ENCODE measurements at regions not wholly inside any gene's neighbourhood (a gene's known extent, or its start where the extent isn't known, plus 50 kb on each side); places are given as distances from the start of the nearest gene placed in this dataset.

DNA sequence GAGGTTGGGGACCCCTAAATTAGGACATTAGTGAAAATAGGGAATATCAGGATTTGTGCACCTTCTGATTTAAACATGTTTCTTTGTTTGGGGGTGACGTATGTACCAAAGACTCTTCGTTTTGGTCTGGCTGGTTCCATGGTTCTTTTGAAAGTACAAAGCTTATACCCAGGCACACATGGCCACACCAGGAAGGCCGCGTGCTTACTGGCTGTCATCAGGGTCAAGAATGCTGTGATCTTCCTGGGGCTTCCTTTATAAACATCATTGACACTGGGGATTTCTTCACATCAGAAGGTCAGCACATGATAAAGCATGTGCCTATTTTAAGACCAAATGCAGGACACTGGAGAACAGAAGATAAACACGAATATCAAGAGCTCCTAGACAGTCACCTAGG, 230.6 kb upstream of the ID2 start:
- no peaks in the 10 kb centered on the region for H3K36me3 ChIP-seq (replicated peaks; ENCODE audit: insufficient read depth, low read length)
- no peaks in the 10 kb centered on the region for H4K20me1 ChIP-seq (ENCODE audit: insufficient read depth, low read length)
- no peaks in the 10 kb centered on the region for H3K79me2 ChIP-seq (ENCODE audit: low read length)
- peaks cover 7% of the 10 kb centered on the region; the same call in 1 of the 2 replicates for H3F3A ChIP-seq (ENCODE audit: insufficient read depth, low read length)
- TF ChIP-seq, protein P1, sequence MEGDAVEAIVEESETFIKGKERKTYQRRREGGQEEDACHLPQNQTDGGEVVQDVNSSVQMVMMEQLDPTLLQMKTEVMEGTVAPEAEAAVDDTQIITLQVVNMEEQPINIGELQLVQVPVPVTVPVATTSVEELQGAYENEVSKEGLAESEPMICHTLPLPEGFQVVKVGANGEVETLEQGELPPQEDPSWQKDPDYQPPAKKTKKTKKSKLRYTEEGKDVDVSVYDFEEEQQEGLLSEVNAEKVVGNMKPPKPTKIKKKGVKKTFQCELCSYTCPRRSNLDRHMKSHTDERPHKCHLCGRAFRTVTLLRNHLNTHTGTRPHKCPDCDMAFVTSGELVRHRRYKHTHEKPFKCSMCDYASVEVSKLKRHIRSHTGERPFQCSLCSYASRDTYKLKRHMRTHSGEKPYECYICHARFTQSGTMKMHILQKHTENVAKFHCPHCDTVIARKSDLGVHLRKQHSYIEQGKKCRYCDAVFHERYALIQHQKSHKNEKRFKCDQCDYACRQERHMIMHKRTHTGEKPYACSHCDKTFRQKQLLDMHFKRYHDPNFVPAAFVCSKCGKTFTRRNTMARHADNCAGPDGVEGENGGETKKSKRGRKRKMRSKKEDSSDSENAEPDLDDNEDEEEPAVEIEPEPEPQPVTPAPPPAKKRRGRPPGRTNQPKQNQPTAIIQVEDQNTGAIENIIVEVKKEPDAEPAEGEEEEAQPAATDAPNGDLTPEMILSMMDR (IDR thresholded peaks at IDR 0.05; ENCODE audit: low read length) = no peak
- TF ChIP-seq EZH2phosphoT487 (IDR thresholded peaks at IDR 0.05; ENCODE audit: low read length) = no peak
- no peak for TF ChIP-seq EZH2 (optimal IDR thresholded peaks at IDR 0.05; ENCODE audit: low read depth, low read length)
- no peaks in the 10 kb centered on the region for H3K9me3 ChIP-seq (replicated peaks; ENCODE audit: insufficient read depth, low read length)
- no peaks in the 10 kb centered on the region for H3K9me2 ChIP-seq (replicated peaks; ENCODE audit: insufficient read depth, low read length)
- no peak overlapping the region for H3K27ac ChIP-seq (ENCODE audit: low read length)
- no peak overlapping the region for H2AFZ ChIP-seq (ENCODE audit: low read length)
- H3K9ac ChIP-seq (ENCODE audit: low read length) = no peak overlapping the region
- peaks cover 16% of the 10 kb centered on the region for H3K27me3 ChIP-seq (replicated peaks; ENCODE audit: insufficient read depth, low read length)
- no peak for DNase-seq
- H3K4me3 ChIP-seq (ENCODE audit: low read length) = no peak overlapping the region
- H3K4me2 ChIP-seq (ENCODE audit: low read depth, low read length) = no peak overlapping the region
- peaks cover 10% of the 10 kb centered on the region for H3K4me1 ChIP-seq (ENCODE audit: low read length)

GRCh38 chr2:8452296-8452695, 229.6 kb upstream of the ID2 start:
- Histone ChIP-seq H4K20me1 (ENCODE audit: insufficient read depth, low read length) (no peaks in the 10 kb centered on the region), H3F3A (ENCODE audit: insufficient read depth, low read length) (peaks cover 11% of the 10 kb centered on the region; the same call in 1 of the 2 replicates), H3K9ac (ENCODE audit: low read length) (no peak overlapping the region), H3K27me3 (replicated peaks; ENCODE audit: insufficient read depth, low read length) (peaks cover 16% of the 10 kb centered on the region), H3K4me2 (ENCODE audit: low read depth, low read length) (no peak overlapping the region), H3K79me2 (ENCODE audit: low read length) (no peaks in the 10 kb centered on the region), H3K9me3 (replicated peaks; ENCODE audit: insufficient read depth, low read length) (no peaks in the 10 kb centered on the region), H2AFZ (ENCODE audit: low read length) (no peak overlapping the region), H3K4me3 (ENCODE audit: low read length) (no peak overlapping the region), H3K36me3 (replicated peaks; ENCODE audit: insufficient read depth, low read length) (no peaks in the 10 kb centered on the region), H3K4me1 (ENCODE audit: low read length) (peaks cover 14% of the 10 kb centered on the region), H3K27ac (ENCODE audit: low read length) (no peak overlapping the region), H3K9me2 (replicated peaks; ENCODE audit: insufficient read depth, low read length) (no peaks in the 10 kb centered on the region)
- DNase-seq = no peak
- TF ChIP-seq EZH2 (optimal IDR thresholded peaks at IDR 0.05; ENCODE audit: low read depth, low read length) (no peak), EZH2phosphoT487 (IDR thresholded peaks at IDR 0.05; ENCODE audit: low read length) (no peak)
- TF ChIP-seq, protein P1 (IDR thresholded peaks at IDR 0.05; ENCODE audit: low read length) = no peak

GRCh38 chr2:8452979-8453903, 228.6 kb upstream of the ID2 start:
- no peak for DNase-seq
- Histone ChIP-seq H3K4me1 (ENCODE audit: low read length) (peaks cover 14% of the 10 kb centered on the region), H3K27ac (ENCODE audit: low read length) (no peak overlapping the region), H2AFZ (ENCODE audit: low read length) (no peak overlapping the region), H3K4me3 (ENCODE audit: low read length) (no peak overlapping the region), H3K4me2 (ENCODE audit: low read depth, low read length) (no peak overlapping the region), H4K20me1 (ENCODE audit: insufficient read depth, low read length) (no peaks in the 10 kb centered on the region), H3F3A (ENCODE audit: insufficient read depth, low read length) (peaks cover 11% of the 10 kb centered on the region; the same call in 1 of the 2 replicates), H3K36me3 (replicated peaks; ENCODE audit: insufficient read depth, low read length) (no peaks in the 10 kb centered on the region), H3K79me2 (ENCODE audit: low read length) (no peaks in the 10 kb centered on the region), H3K9me2 (replicated peaks; ENCODE audit: insufficient read depth, low read length) (no peaks in the 10 kb centered on the region), H3K9ac (ENCODE audit: low read length) (no peak overlapping the region), H3K9me3 (replicated peaks; ENCODE audit: insufficient read depth, low read length) (no peaks in the 10 kb centered on the region), H3K27me3 (replicated peaks; ENCODE audit: insufficient read depth, low read length) (peaks cover 22% of the 10 kb centered on the region)
- TF ChIP-seq, protein P1 (IDR thresholded peaks at IDR 0.05; ENCODE audit: low read length) = no peak
- no peak for TF ChIP-seq EZH2phosphoT487 (IDR thresholded peaks at IDR 0.05; ENCODE audit: low read length)
- no peak for TF ChIP-seq EZH2 (optimal IDR thresholded peaks at IDR 0.05; ENCODE audit: low read depth, low read length)
